Upper lobe of right lung (tissue), 1 donor: ENCODE measurements at regions not wholly inside any gene's neighbourhood (a gene's known extent, or its start where the extent isn't known, plus 50 kb on each side); places are given as distances from the start of the nearest gene placed in this dataset.

Experiments used
- ATAC-seq: fragments of 200-7000 bp; cut with Tn5 transposase; one replicate; pipeline ENCODE4 v1.9.1; 2020; ENCODE audit warnings: mild to moderate bottlenecking, moderate library complexity
- DNase-seq: peaks from one replicate; pipeline ENCODE4 v3.0.0-alpha.2; 2020
- H3K27ac ChIP-seq: fragments of 200-600 bp; one replicate; pipeline ENCODE4 v1.8.0; 2022
- H3K27me3 ChIP-seq: fragments of 200-600 bp; one replicate; pipeline ENCODE4 v1.8.0; 2022; ENCODE audit warnings: mild to moderate bottlenecking
- H3K36me3 ChIP-seq: fragments of 200-600 bp; one replicate; pipeline ENCODE4 v1.8.0; 2022
- H3K4me1 ChIP-seq: fragments of 200-600 bp; one replicate; pipeline ENCODE4 v1.8.0; 2022
- H3K4me3 ChIP-seq: fragments of 200-600 bp; one replicate; pipeline ENCODE4 v1.8.0; 2022; ENCODE audit warnings: mild to moderate bottlenecking
- H3K9me3 ChIP-seq: fragments of 200-600 bp; one replicate; pipeline ENCODE4 v1.8.0; 2022
- intact Hi-C: fragments of 100-400 bp; cut with DNase I; formaldehyde crosslinking; loops from one replicate; pipeline ENCODE4 v1.11.0; 2022
- TF ChIP-seq, protein P1 (sequence below): fragments of 200-600 bp; IDR thresholded peaks from one replicate; pipeline ENCODE4 v1.8.0; 2022; ENCODE audit warnings: antibody characterized with exemption
- donor health status: DM: no; HTN: yes; CAD: no; lungs with severe emphysema.

DNA sequence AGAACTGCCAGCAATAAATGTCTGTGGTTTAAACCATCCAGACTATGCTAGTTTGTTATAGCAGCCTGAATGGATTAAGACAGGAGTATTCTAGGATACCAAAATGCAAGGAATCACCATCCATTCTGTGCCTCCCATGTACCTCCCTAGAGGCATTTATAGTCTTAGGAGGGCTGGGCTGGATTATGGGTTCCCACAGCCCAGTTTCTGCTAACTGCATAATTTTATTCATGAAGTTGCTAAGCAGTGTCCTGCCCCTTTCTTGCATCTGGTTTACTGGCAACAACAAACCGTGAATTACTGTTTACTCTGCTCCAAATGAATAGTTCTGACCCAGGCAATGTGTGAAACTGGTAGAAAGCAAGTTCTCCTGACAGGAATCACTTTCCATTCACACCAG is 67.1 kb upstream of the PRKX start:
- Histone ChIP-seq H3K4me3 (no peak overlapping the region), H3K27me3 (no peaks in the 10 kb centered on the region), H3K36me3 (no peaks in the 10 kb centered on the region), H3K27ac (no peak overlapping the region), H3K9me3 (no peaks in the 10 kb centered on the region), H3K4me1 (no peaks in the 10 kb centered on the region)
- no peak for ATAC-seq
- DNase-seq, result no peak
- intact Hi-C loops, result no loop called here
- TF ChIP-seq, protein P1, sequence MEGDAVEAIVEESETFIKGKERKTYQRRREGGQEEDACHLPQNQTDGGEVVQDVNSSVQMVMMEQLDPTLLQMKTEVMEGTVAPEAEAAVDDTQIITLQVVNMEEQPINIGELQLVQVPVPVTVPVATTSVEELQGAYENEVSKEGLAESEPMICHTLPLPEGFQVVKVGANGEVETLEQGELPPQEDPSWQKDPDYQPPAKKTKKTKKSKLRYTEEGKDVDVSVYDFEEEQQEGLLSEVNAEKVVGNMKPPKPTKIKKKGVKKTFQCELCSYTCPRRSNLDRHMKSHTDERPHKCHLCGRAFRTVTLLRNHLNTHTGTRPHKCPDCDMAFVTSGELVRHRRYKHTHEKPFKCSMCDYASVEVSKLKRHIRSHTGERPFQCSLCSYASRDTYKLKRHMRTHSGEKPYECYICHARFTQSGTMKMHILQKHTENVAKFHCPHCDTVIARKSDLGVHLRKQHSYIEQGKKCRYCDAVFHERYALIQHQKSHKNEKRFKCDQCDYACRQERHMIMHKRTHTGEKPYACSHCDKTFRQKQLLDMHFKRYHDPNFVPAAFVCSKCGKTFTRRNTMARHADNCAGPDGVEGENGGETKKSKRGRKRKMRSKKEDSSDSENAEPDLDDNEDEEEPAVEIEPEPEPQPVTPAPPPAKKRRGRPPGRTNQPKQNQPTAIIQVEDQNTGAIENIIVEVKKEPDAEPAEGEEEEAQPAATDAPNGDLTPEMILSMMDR, result no peak

DNA sequence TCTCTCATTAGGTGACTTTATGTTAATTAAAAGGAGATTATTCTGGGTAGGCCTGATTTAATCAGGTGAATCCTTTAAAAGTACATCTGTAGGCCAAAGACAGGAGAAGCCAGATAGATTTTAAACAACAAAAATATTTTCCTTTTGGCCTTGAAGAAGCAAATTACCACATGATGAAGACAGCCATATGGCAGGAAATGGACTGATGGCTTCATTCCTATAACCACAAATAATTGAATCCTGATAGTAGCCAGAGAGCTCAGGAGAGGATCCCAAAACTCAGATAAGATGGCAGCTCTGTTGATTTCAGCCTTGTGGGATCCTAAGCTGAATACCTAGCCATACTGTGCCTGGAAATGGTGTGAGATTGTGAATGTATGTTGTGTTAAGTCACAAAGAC is 66.1 kb upstream of the PRKX start:
- no peak for ATAC-seq
- DNase-seq, result no peak
- TF ChIP-seq, protein P1, result no peak
- Histone ChIP-seq H3K36me3 (no peaks in the 10 kb centered on the region), H3K9me3 (no peaks in the 10 kb centered on the region), H3K27ac (no peak overlapping the region), H3K4me1 (no peaks in the 10 kb centered on the region), H3K27me3 (no peaks in the 10 kb centered on the region), H3K4me3 (no peak overlapping the region)
- intact Hi-C loops, result no loop called here

DNA sequence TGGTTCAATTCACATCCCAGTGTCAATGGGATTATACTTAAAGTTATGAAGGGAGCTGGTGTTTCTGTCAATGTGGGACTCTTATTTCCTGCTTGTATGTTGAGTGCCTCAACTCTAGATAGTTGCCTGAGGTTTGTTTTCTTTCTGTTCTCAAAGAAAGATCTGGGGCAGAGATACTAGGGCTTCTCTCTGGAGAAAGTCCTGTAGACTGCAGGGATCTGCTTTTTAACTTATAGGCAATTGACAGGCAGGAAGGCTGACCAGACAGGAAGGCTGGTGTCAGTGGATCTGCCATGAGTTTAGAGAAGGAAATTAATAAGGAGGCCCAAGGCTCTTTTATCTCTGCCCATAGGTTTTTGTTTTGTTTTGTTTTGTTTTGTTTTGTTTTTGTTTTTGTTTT is 64.0 kb upstream of the PRKX start:
- no peak overlapping the region for H3K4me3 ChIP-seq
- no peaks in the 10 kb centered on the region for H3K9me3 ChIP-seq
- intact Hi-C loops, result no loop called here
- no peaks in the 10 kb centered on the region for H3K27me3 ChIP-seq
- ATAC-seq (no peak), DNase-seq (no peak)
- no peak overlapping the region for H3K27ac ChIP-seq
- no peaks in the 10 kb centered on the region for H3K4me1 ChIP-seq
- H3K36me3 ChIP-seq, result no peaks in the 10 kb centered on the region
- TF ChIP-seq, protein P1, result no peak

DNA sequence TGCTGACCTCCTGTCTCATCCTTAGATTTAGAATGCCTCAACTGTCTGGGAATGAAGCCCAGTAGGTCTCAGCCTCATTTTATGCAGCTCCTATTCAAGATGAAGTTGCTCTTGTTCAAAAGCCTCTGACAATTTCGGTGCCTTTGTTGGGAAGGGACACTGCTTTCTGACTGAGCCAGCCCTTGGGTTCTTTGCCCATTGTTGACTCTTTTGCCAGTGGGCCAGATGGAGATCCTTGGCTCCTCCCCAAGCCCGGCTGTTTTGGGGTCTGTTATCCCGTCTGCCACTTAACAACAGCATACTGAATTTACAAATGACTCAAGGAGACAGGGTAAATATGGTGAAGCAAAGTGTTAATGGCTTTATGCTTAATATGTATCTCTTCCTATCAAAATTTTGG is 58.3 kb upstream of the PRKX start:
- DNase-seq, result no peak
- no peaks in the 10 kb centered on the region for H3K27me3 ChIP-seq
- TF ChIP-seq, protein P1, result no peak
- H3K4me3 ChIP-seq, result no peak overlapping the region
- H3K4me1 ChIP-seq, result no peaks in the 10 kb centered on the region
- H3K9me3 ChIP-seq, result no peaks in the 10 kb centered on the region
- no peak for ATAC-seq
- intact Hi-C loops, result no loop called here
- H3K27ac ChIP-seq, result no peak overlapping the region
- H3K36me3 ChIP-seq, result no peaks in the 10 kb centered on the region

DNA sequence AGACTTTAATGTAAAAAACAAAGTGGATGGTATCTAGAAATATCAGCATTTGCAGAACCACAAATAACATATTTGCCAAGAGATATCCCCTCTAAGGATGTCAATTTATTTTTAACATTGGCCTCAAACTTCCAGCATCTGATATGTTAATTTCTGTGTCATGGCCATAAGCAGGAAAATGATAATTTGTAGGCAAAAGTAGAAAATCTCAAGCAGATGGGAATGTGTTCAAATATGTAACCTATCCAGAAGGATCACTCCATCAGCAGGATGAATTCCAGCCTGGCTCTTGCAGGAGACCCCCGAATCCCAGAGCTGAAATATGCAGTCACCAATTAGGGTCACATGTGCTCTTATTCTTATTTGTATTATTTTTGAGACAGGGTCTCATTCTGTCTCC is 55.4 kb upstream of the PRKX start:
- no peaks in the 10 kb centered on the region for H3K36me3 ChIP-seq
- intact Hi-C loops, result no loop called here
- no peak for DNase-seq
- H3K27ac ChIP-seq, result no peak overlapping the region
- no peak for ATAC-seq
- TF ChIP-seq, protein P1, result no peak
- H3K4me1 ChIP-seq, result no peaks in the 10 kb centered on the region
- no peak overlapping the region for H3K4me3 ChIP-seq
- H3K9me3 ChIP-seq, result no peaks in the 10 kb centered on the region
- no peaks in the 10 kb centered on the region for H3K27me3 ChIP-seq
